Lung microvascular endothelial cell (primary cell): ENCODE measurements at regions not wholly inside any gene's neighbourhood (a gene's known extent, or its start where the extent isn't known, plus 50 kb on each side); places are given as distances from the start of the nearest gene placed in this dataset.
A peak's percentile ranks its signal among the peaks of the same experiment; 100 is the strongest.
"Not testable (repeated sequence)": the region's sequence is repeated elsewhere in the genome, so short reads cannot be mapped to it uniquely, and the experiment has no call there.

Source experiments
- DNase-seq, 2 donors: peaks; one replicate each; pipeline versions ENCODE4 v3.0.0 to v3.0.0-alpha.2; 2010; ENCODE audit warnings: low read depth in 2 of 2

- no peak for DNase-seq
These were observed 710.4 kb downstream of the RNF144A start for GRCh38 chr2:7627583-7627982.

- no peak for DNase-seq
These were observed 715.2 kb downstream of the RNF144A start for GRCh38 chr2:7632420-7632819.

GRCh38 chr2:7633566-7634153 is 716.4 kb downstream of the RNF144A start:
- no peak for DNase-seq

GRCh38 chr2:7634409-7634808 is 717.2 kb downstream of the RNF144A start:
- DNase-seq = no peak

- no peak for DNase-seq
These were observed 722.3 kb downstream of the RNF144A start for GRCh38 chr2:7639476-7639875.

- not testable (repeated sequence) for DNase-seq
These were observed 724.1 kb downstream of the RNF144A start for GRCh38 chr2:7641272-7641671.

- no peak for DNase-seq
These were observed 728.8 kb downstream of the RNF144A start for GRCh38 chr2:7646024-7646423.

- no peak for DNase-seq
These were observed 729.4 kb downstream of the RNF144A start for GRCh38 chr2:7646661-7647060.

GRCh38 chr2:7648221-7648795 is 731.1 kb downstream of the RNF144A start:
- DNase-seq = no peak

- DNase-seq = no peak
These were observed 732.4 kb downstream of the RNF144A start for GRCh38 chr2:7649461-7650228.

- no peak for DNase-seq
These were observed 736.4 kb downstream of the RNF144A start for GRCh38 chr2:7653617-7654016.

- no peak for DNase-seq
These were observed 738.4 kb downstream of the RNF144A start for GRCh38 chr2:7655629-7656028.

GRCh38 chr2:7657526-7657925 is 740.3 kb downstream of the RNF144A start:
- DNase-seq = not testable (repeated sequence)

GRCh38 chr2:7658486-7658885 is 741.3 kb downstream of the RNF144A start:
- DNase-seq = no peak

- DNase-seq = no peak
These were observed 743.6 kb downstream of the RNF144A start for GRCh38 chr2:7660816-7661215.

- no peak for DNase-seq
These were observed 744.3 kb downstream of the RNF144A start for GRCh38 chr2:7661502-7661901.

GRCh38 chr2:7665880-7666279 is 748.7 kb downstream of the RNF144A start:
- no peak for DNase-seq

GRCh38 chr2:7666596-7667259 is 749.5 kb downstream of the RNF144A start:
- DNase-seq = no peak

- no peak for DNase-seq
These were observed 750.1 kb downstream of the RNF144A start for GRCh38 chr2:7667260-7667757.

- no peak for DNase-seq
These were observed 753.9 kb downstream of the RNF144A start for GRCh38 chr2:7670905-7671641.

GRCh38 chr2:7672027-7672684 is 754.9 kb downstream of the RNF144A start:
- peak; percentile 7 to 12 for DNase-seq
